Skin of body (tissue), 1 donor: ENCODE measurements at regions not wholly inside any gene's neighbourhood (a gene's known extent, or its start where the extent isn't known, plus 50 kb on each side); places are given as distances from the start of the nearest gene placed in this dataset.

Experiments
- DNase-seq: peaks from one replicate; lab custom pipeline; 2025; lab: John Stamatoyannopoulos, UW

DNA sequence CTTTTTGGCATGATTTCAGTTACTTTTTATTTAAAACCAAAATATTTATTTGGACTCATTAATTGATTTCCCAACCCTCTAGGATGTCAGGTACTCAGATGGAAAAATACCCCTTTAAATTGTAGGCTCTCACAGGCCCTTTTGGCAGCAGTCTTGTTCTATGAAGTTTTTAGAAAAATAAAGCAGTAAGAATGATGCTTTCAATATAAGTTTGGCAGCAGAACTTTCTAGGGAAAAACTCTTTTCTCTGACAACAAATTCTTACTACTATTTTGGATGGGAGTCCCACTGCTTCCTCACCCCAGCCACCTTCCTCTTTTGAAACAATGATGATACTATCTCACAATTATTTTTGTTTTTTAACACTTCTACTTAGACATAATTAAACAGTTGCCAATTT, 581.6 kb upstream of the SGCG start:
- DNase-seq = no peak

GRCh38 chr13:22618002-22618401, 562.8 kb upstream of the SGCG start:
- DNase-seq = no peak

DNA sequence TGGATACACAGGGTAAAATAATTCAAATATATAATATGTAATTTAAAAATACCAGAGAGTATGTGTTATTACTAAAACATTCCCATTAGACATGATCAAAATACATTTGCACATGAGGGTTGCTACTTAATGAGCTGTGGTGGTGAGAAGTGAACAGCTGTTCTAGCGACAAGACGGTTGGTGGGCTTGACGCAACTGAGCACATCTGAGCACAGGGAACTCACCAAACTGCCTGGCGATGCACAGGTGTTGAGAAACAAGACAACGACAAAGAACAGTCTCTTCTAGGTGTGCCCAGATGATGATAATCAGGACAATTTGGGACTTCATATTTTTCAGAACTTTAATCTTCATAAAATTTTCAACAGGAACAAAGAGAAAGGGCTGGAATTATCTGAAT, 555.1 kb upstream of the SGCG start:
- DNase-seq = no peak

DNA sequence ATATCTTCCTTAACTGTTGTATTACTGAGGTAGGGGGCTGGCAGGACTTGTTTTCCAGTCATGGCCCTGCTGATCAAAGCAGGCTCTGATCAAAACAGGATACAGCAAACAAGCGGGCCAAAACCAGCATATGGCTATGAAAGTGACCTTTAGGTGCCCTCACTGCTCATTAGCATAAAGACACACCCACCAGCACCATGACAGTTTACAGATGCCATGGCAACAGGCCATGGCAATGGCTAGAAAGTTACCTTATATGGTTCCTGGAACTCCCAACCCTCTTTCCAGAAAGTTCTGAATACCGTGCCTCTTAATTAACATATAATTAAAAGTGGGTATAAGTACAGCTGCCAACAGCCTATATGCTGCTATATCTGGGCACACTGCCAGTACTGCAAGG, 551.4 kb upstream of the SGCG start:
- no peak for DNase-seq

GRCh38 chr13:22642088-22642487, 538.7 kb upstream of the SGCG start:
- no peak for DNase-seq

DNA sequence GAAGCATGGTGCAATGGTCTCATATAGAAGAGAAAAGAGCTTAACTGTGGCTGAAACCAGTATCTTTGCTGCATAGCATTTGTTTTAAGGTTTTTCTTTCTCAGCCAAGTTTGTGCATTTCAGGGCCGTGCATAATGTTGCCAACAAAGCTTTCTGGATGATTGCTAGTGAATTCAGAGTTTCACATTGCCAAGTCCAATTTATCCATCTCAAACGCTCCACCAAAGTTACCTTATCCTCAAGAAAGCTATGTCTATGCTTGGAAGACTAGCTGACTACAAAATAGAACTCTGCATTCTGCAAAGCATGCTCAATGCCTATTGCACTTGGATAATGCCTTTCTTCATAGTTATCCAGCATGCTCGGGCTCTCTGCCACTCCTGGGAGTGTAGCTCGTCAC, 535.8 kb upstream of the SGCG start:
- DNase-seq = no peak

GRCh38 chr13:22647156-22647850, 533.5 kb upstream of the SGCG start:
- peak; percentile 65 for DNase-seq

- DNase-seq = peak; percentile 12
Measured at GRCh38 chr13:22648320-22648801, 532.4 kb upstream of the SGCG start.

DNA sequence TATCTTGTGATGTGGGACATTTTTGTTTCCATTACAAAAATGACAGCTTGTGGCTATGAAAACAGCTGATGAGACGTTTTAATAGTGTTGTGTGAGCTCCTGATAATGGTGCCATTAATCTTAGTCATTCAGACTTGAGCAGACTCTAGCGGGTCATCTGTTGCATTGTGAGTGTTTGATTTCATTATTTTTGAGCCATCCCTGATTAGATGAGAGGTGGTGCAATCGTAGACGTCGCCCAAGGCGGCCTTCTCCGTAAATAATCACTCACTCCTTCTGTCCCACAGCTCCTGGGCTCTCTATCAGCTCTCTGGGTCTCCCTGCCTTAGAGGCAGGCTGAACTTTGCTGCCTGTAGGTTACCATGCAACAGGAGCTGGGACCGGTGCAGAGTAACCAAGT, 528.0 kb upstream of the SGCG start:
- no peak for DNase-seq

DNA sequence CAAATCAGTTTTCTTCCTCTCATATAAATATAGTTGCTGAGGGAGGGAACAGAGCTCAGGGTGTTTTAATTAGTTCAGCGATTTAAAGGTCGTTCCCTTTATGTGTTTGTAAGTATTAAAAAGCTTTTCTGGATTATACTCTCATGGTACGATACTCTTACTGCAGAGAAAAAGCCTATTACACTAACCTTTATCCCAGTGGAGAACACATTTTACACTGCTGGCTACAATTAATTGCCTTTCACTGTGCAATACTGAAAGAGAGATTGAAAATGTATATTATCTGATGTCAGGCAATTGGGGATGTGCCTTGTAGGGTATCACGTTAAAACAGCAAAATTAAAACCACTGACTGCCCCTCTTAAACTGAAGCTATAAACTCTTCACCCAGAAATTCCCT, 526.9 kb upstream of the SGCG start:
- no peak for DNase-seq

GRCh38 chr13:22655106-22655852, 525.5 kb upstream of the SGCG start:
- no peak for DNase-seq

- DNase-seq = no peak
Measured at GRCh38 chr13:22662771-22663170, 518.0 kb upstream of the SGCG start.

GRCh38 chr13:22665506-22665905, 515.3 kb upstream of the SGCG start:
- DNase-seq = no peak

- no peak for DNase-seq
Measured at GRCh38 chr13:22690756-22691155, 490.0 kb upstream of the SGCG start.

GRCh38 chr13:22693691-22694090, 487.1 kb upstream of the SGCG start:
- no peak for DNase-seq

- DNase-seq = no peak
Measured at GRCh38 chr13:22696433-22696832, 484.3 kb upstream of the SGCG start.

- DNase-seq = no peak
Measured at GRCh38 chr13:22698467-22698866, 482.3 kb upstream of the SGCG start.

GRCh38 chr13:22700246-22700887, 480.4 kb upstream of the SGCG start:
- DNase-seq = no peak

DNA sequence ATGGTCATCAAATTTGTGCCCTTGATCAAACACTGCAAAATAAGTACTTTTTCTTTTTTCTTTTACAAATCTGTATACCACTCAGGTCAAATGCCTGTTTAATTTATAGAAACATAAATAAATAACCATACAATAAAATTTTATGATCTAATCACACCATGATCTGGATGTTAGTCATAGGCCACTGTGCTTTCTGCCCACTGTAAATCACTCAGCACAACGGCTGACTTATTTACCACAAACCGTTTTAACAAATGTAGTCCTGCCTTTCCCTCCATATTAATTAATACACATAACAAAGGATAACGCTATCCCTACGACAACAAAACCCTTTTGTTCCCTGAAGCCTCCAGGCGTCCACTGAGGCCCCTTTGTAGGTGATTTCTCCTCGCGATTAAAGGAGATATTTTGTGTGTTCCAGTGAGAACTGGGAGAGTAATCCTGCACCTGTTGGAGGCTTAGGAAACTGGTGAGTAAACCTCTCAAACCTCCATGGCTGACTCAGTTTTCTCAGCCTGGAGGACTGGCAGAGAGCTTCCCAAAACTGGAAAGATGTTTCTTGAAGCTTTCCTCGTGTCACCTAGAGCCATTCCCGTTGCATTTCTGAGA, 477.1 kb upstream of the SGCG start:
- no peak for DNase-seq

GRCh38 chr13:22707946-22708345, 472.8 kb upstream of the SGCG start:
- no peak for DNase-seq

- DNase-seq = no peak
Measured at GRCh38 chr13:22717036-22717435, 463.7 kb upstream of the SGCG start.

DNA sequence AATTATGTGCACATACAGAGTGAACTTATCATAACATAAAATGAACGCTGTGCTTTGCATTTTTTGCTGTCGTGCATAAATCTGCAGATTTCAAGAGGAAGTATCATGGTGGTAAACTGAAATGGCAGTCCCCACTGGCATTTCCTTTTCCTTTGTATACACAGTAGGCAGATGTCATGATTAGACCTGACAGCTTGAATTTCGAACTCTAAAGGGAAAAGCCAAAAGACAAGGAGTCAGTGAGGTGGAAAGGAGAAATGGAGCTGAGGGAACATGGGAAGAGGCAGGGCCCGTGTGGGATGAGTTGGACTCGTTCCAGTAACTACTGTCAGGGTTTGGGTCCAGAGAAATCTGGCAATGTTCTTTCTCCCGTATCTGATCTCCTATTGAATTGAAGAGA, 454.1 kb upstream of the SGCG start:
- DNase-seq = no peak
